OCI-LY3 (cell line): ENCODE measurements at regions not wholly inside any gene's neighbourhood (a gene's known extent, or its start where the extent isn't known, plus 50 kb on each side); places are given as distances from the start of the nearest gene placed in this dataset.

Experiments
- H2AFZ ChIP-seq: fragments of 200-600, 300-600 bp; shearing (Covaris generic); 2 replicates; pipeline ENCODE4 v1.6.0; 2014; ENCODE audit warnings: antibody characterized with exemption, low read depth, low read length
- H3K27ac ChIP-seq: fragments of 200-600, 300-600 bp; sonication (generic); 2 replicates; pipeline ENCODE4 v1.5.1; 2014; ENCODE audit warnings: mild to moderate bottlenecking, low read length, moderate library complexity, mixed read lengths
- H3K27me3 ChIP-seq: fragments of 200-600, 300-600 bp; sonication (generic); 2 replicates; pipeline ENCODE4 v1.6.1; 2014; ENCODE audit warnings: low read depth, low read length, mixed read lengths
- H3K36me3 ChIP-seq: fragments of 200-600, 300-600 bp; sonication (generic); replicated peaks from 2 replicates; pipeline ENCODE3; 2014; ENCODE audit warnings: low read depth, low read length, mixed read lengths
- H3K4me1 ChIP-seq: fragments of 300-600, 200-600 bp; sonication (generic); 2 replicates; pipeline ENCODE4 v1.6.1; 2014; ENCODE audit warnings: low read length, mixed read lengths
- H3K4me2 ChIP-seq: fragments of 200-600, 300-600 bp; sonication (generic); 2 replicates; pipeline ENCODE4 v1.6.1; 2014; ENCODE audit warnings: low read length, mixed read lengths
- H3K4me3 ChIP-seq: fragments of 300-600, 200-600 bp; sonication (generic); 2 replicates; pipeline ENCODE4 v1.5.1; 2014; ENCODE audit warnings: antibody characterized with exemption, mild to moderate bottlenecking, low read length, moderate library complexity
- H3K79me2 ChIP-seq: fragments of 300-600, 200-600 bp; shearing (Covaris generic); 2 replicates; pipeline ENCODE4 v1.6.1; 2014; ENCODE audit warnings: mild to moderate bottlenecking, low read length, mixed read lengths
- H3K9ac ChIP-seq: fragments of 300-600, 200-600 bp; shearing (Covaris generic); 2 replicates; pipeline ENCODE4 v1.6.0; 2014; ENCODE audit warnings: mild to moderate bottlenecking, low read length, moderate library complexity
- H3K9me3 ChIP-seq: fragments of 200-600, 300-600 bp; shearing (Covaris generic); 2 replicates; pipeline ENCODE4 v1.6.1; 2014; ENCODE audit warnings: low read length, mixed read lengths; ENCODE audit not compliant: insufficient read depth
- H4K20me1 ChIP-seq: fragments of 200-600, 300-600 bp; sonication (generic); 2 replicates; pipeline ENCODE4 v1.6.1; 2016; ENCODE audit warnings: low read length, mixed read lengths; ENCODE audit not compliant: insufficient read depth
- CTCF ChIP-seq: fragments of 200-600, 300-600 bp; sonication (generic); IDR thresholded peaks from 2 replicates; pipeline ENCODE4 v1.5.1; 2014; ENCODE audit warnings: antibody characterized with exemption, low read length, low read depth
- EZH2phosphoT487 ChIP-seq: fragments of 200-600 bp; shearing (Covaris generic); IDR thresholded peaks from 2 replicates; pipeline ENCODE4 v1.6.1; 2018; ENCODE audit warnings: antibody characterized with exemption, mixed run types, low read depth

- no peak overlapping the region for H3K4me2 ChIP-seq
- no peaks in the 10 kb centered on the region for H4K20me1 ChIP-seq
- H3K4me3 ChIP-seq: no peak overlapping the region
- H3K9me3 ChIP-seq: 0 out of 2 replicates have a peak, but pooled peaks cover 2% of the 10 kb centered on the region
- H3K9ac ChIP-seq: no peak overlapping the region
- no peak overlapping the region for H3K27ac ChIP-seq
- H3K27me3 ChIP-seq: no peaks in the 10 kb centered on the region
- no peaks in the 10 kb centered on the region for H3K79me2 ChIP-seq
- H3K36me3 ChIP-seq: no peaks in the 10 kb centered on the region
- no peak overlapping the region for H2AFZ ChIP-seq
- H3K4me1 ChIP-seq: peaks cover 7% of the 10 kb centered on the region
- TF ChIP-seq EZH2phosphoT487: no peak
- no peak for TF ChIP-seq CTCF
Measured at GRCh38 chr4:182137343-182137742, 105.9 kb upstream of the TENM3 start.

- Histone ChIP-seq H3K9ac (no peak overlapping the region), H3K4me1 (no peaks in the 10 kb centered on the region), H3K9me3 (0 out of 2 replicates have a peak, but pooled peaks cover 4% of the 10 kb centered on the region), H4K20me1 (no peaks in the 10 kb centered on the region), H3K4me3 (no peak overlapping the region), H3K27ac (no peak overlapping the region), H3K27me3 (no peaks in the 10 kb centered on the region), H2AFZ (no peak overlapping the region), H3K79me2 (no peaks in the 10 kb centered on the region), H3K36me3 (no peaks in the 10 kb centered on the region), H3K4me2 (no peak overlapping the region)
- TF ChIP-seq CTCF (no peak), EZH2phosphoT487 (no peak)
Measured at GRCh38 chr4:182139491-182139890, 103.7 kb upstream of the TENM3 start.

GRCh38 chr4:182140547-182140946, 102.7 kb upstream of the TENM3 start:
- TF ChIP-seq CTCF (no peak), EZH2phosphoT487 (no peak)
- Histone ChIP-seq H3K9me3 (0 out of 2 replicates have a peak, but pooled peaks cover 4% of the 10 kb centered on the region), H3K36me3 (no peaks in the 10 kb centered on the region), H4K20me1 (no peaks in the 10 kb centered on the region), H3K9ac (no peak overlapping the region), H3K27ac (no peak overlapping the region), H3K27me3 (no peaks in the 10 kb centered on the region), H3K4me2 (no peak overlapping the region), H3K4me3 (no peak overlapping the region), H3K4me1 (no peaks in the 10 kb centered on the region), H2AFZ (no peak overlapping the region), H3K79me2 (no peaks in the 10 kb centered on the region)

GRCh38 chr4:182141061-182141460, 102.1 kb upstream of the TENM3 start:
- no peak overlapping the region for H3K4me3 ChIP-seq
- H3K9me3 ChIP-seq: 0 out of 2 replicates have a peak, but pooled peaks cover 4% of the 10 kb centered on the region
- H3K27ac ChIP-seq: no peak overlapping the region
- H3K4me2 ChIP-seq: no peak overlapping the region
- H3K36me3 ChIP-seq: no peaks in the 10 kb centered on the region
- H2AFZ ChIP-seq: no peak overlapping the region
- H3K9ac ChIP-seq: no peak overlapping the region
- TF ChIP-seq EZH2phosphoT487 (no peak), CTCF (no peak)
- H3K27me3 ChIP-seq: no peaks in the 10 kb centered on the region
- H3K4me1 ChIP-seq: no peaks in the 10 kb centered on the region
- H3K79me2 ChIP-seq: no peaks in the 10 kb centered on the region
- no peaks in the 10 kb centered on the region for H4K20me1 ChIP-seq
